ENCODE measurements at regions not wholly inside any gene's neighbourhood (a gene's known extent, or its start where the extent isn't known, plus 50 kb on each side); places are given as distances from the start of the nearest gene placed in this dataset.
"Not testable (repeated sequence)": the region's sequence is repeated elsewhere in the genome, so short reads cannot be mapped to it uniquely, and the experiment has no call there.

DNA sequence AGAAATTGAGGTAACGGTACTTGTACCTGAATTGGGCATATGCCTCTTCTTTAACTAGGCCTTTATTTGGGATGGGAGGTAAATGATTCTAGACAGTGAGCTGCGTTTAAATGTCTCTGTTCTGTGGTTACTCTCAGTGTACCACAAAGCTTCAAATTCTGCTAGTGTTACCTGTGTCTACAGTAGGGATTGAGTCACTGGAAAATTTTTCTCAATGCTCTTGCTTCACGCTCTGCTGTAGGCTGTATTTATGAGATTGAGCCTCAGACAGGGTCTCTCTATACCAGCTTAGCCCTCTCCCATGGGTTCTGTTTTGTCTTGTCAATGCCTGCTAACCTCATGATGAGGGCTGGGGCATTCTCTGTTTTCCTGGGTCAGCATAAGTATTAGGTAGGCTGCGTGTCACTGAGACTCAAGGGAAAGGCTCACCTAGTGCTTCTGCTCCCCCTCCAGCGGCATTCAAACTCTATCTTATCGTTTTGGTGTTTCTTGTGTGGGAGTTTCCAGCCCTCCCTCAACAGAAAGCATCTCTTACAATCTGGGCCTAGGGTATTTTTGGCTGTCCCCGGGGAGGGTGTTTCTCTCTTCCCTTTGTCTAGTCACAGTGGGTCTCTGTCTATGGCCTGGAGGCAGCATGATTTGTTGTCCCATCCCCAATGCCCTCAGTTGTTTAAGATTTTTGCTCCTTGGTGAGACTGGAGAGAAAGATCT lies 285.8 kb downstream of the ADGRD1 start:
- peak overlapping the region; percentile 69 for H3K9ac ChIP-seq
- H3K36me3 ChIP-seq: no peaks in the 10 kb centered on the region
- no peak overlapping the region; the same call in 1 of the 2 replicates for H3K4me3 ChIP-seq
- H3K9me3 ChIP-seq: peaks cover 26% of the 10 kb centered on the region
- no peaks in the 10 kb centered on the region for H3K27me3 ChIP-seq
- peaks cover 35% of the 10 kb centered on the region for H3K4me1 ChIP-seq
- H3K27ac ChIP-seq: peak overlapping the region; percentile 73
- H4K20me1 ChIP-seq: no peaks in the 10 kb centered on the region
- no peak for TF ChIP-seq Cebpa-rat (IDR thresholded peaks at IDR 0.05)
- H3K4me2 ChIP-seq: peak overlapping the region; percentile 73

DNA sequence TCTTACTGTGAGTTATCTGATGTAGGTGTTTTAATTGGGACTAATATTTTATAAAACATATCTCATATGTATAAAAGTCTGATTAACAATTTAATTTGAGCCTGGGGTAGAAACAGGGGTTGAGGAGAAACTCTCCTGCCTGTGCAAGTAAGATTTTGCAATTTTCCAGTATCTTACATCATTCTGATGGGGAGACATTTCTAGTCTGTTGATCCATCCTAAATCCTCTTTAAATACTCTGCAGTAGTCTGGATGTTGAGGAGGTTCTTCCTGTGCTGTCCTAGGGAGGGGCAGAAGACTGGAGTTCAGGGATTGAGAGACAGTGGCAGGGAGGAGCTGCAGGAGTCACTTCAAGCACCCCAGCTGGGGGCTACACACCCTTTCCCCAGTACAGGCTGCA lies 287.8 kb downstream of the ADGRD1 start:
- H3K36me3 ChIP-seq: no peaks in the 10 kb centered on the region
- no peaks in the 10 kb centered on the region for H3K27me3 ChIP-seq
- H3K27ac ChIP-seq: no peak overlapping the region
- H3K9me3 ChIP-seq: peaks cover 26% of the 10 kb centered on the region
- H3K4me2 ChIP-seq: no peak overlapping the region
- H3K4me1 ChIP-seq: peaks cover 28% of the 10 kb centered on the region
- H4K20me1 ChIP-seq: no peaks in the 10 kb centered on the region
- no peak for TF ChIP-seq Cebpa-rat (IDR thresholded peaks at IDR 0.05)
- no peak overlapping the region for H3K9ac ChIP-seq
- H3K4me3 ChIP-seq: no peak overlapping the region

DNA sequence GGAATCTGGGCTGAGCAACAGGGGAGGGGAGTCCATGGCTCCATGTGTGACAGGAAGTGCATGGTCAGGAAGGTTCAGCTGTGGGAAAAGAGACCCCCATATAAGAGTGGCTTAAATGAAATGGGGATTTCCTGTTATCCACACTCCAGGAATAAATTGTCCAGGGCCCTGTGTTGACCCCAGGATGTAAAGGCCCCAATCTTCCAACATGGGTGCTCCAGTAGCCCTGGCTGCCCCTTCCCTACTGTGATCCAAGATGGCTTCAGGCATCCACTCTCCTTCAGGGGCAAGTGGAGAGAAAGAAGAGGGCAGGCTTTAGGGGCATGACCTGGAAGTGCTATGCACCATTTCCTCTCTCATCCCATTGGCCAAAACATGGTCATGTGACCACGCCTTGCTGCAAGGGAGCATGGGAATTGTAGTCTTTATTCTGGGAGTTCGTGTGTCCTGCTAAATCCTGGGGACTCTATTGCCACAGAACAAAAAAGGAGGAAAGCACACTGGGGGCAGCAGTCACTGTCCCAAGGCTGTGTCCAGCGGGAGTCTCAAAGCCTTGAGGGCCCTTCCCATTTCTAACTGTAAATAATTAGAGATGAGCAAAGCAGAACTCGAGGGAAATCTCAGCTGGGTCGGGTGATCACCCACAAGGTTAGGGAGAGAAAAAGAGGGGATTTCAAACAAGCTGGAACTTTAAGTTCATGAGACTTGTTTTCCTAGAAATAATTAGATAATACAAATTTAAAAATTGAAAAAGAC lies 289.2 kb downstream of the ADGRD1 start:
- H3K4me1 ChIP-seq: peaks cover 28% of the 10 kb centered on the region

DNA sequence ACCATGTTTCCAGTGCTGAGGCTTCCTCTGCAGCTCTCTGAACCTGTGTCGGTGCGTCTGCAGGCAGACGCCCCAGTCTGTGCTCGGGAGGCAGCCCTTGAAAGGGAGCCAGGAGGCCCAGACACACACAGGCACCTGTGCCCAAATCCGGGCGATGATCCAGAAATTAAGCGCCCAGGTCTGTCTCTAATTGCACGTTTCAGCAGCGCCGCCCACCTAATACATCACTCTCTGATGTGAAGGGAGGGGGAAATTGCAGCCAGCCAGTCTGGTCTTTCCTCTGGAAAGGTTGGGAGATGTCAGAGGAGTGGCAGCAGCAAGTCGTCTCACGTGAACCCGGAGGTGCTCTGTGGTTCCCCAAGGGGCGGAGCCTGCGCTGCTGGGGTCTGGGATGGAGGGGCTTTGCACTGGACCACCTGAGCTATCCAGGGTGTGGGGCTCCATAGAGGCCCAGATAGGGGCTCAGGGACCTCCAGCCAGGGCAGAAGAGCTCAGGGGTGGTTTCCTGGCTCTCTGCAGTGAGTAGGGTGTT lies 290.5 kb downstream of the ADGRD1 start:
- H3K36me3 ChIP-seq, H4K20me1 ChIP-seq, H3K4me3 ChIP-seq, H3K9ac ChIP-seq, H3K27ac ChIP-seq, H3K4me2 ChIP-seq, H3K27me3 ChIP-seq: not testable (repeated sequence)
- peaks cover 26% of the 10 kb centered on the region for H3K9me3 ChIP-seq
- H3K4me1 ChIP-seq: peaks cover 17% of the 10 kb centered on the region

More for the DNA sequence above, 289.2 kb downstream of the ADGRD1 start:
- no peak overlapping the region for H3K27ac ChIP-seq
- H3K36me3 ChIP-seq: no peaks in the 10 kb centered on the region
- H3K4me3 ChIP-seq: peak overlapping the region; percentile 36; the same call in 1 of the 2 replicates
- no peak overlapping the region for H3K9ac ChIP-seq
- H3K4me2 ChIP-seq: no peak overlapping the region; the same call in 1 of the 2 replicates
- no peak for TF ChIP-seq Cebpa-rat (IDR thresholded peaks at IDR 0.05)
- peaks cover 26% of the 10 kb centered on the region for H3K9me3 ChIP-seq
- H4K20me1 ChIP-seq: no peaks in the 10 kb centered on the region
- H3K27me3 ChIP-seq: no peaks in the 10 kb centered on the region

DNA sequence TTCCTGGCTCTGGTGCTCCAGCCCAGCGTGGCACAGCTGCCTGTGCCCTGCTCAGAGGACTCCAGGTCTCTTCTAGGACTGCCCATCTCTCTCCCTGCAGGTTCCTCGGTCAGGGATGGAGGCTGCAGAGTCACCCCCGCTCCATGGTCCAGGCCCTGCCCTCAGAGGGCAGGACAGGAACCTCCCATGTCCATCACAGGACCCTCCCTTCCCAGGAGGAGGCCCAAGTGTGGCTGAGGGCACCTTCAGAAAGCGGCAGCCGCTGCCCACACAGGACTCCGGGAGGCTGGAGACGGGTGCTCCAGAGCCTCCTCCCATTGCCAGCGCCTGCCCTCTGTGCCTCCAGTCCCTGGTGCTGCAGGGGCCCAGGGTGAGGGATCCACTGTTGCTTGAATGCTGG lies 291.5 kb downstream of the ADGRD1 start:
- not testable (repeated sequence) for H3K27ac ChIP-seq, H3K36me3 ChIP-seq, H4K20me1 ChIP-seq, H3K4me2 ChIP-seq, H3K9ac ChIP-seq, H3K4me3 ChIP-seq, H3K4me1 ChIP-seq, H3K27me3 ChIP-seq
- H3K9me3 ChIP-seq: peaks cover 26% of the 10 kb centered on the region

DNA sequence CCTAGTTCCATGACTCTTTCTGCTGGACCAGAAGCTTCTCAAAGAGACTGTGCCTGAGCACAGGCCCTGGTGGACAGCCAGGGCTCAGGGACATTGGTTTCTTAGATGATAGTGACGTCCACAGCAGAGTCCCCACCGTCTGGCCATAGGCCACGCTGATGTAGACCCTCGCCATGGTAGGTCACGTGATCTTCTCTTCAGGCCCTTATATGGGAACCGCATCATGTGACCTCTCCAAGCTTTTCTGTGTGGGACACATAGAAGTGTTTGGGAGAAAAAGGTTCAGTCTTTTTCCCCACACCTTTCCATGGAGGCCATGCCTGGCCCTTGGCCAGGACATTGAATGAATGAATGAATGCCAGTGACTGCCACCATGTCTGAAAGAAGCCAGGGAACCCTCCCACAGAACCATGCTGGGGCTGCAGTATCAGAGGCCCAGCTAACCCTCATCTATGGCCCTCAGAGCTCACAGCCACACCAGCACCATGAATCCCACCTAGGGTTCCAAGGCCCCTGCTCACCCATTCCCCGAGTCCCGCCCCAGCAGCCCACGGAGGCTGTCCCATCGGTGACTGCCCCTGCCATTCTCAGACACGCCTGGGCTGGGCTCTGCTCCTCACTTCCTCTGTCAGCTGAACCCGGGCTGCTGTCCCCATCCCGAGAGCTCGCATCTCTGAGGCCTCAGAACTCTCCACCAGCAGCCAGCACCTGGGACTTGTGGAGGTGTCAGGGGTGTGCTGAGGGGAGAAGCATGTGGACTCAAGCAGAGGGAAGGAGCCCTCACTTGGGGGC lies 292.1 kb downstream of the ADGRD1 start:
- H3K4me2 ChIP-seq: no peak overlapping the region
- H3K4me3 ChIP-seq: no peak overlapping the region
- no peaks in the 10 kb centered on the region for H3K36me3 ChIP-seq
- H3K9ac ChIP-seq: no peak overlapping the region
- no peak for TF ChIP-seq Cebpa-rat (IDR thresholded peaks at IDR 0.05)
- no peaks in the 10 kb centered on the region for H4K20me1 ChIP-seq
- 0 out of 2 replicates have a peak overlapping the region, but pooled peaks have one; percentile 6 for H3K27ac ChIP-seq
- peaks cover 4% of the 10 kb centered on the region for H3K4me1 ChIP-seq
- H3K27me3 ChIP-seq: no peaks in the 10 kb centered on the region
- peaks cover 25% of the 10 kb centered on the region for H3K9me3 ChIP-seq

DNA sequence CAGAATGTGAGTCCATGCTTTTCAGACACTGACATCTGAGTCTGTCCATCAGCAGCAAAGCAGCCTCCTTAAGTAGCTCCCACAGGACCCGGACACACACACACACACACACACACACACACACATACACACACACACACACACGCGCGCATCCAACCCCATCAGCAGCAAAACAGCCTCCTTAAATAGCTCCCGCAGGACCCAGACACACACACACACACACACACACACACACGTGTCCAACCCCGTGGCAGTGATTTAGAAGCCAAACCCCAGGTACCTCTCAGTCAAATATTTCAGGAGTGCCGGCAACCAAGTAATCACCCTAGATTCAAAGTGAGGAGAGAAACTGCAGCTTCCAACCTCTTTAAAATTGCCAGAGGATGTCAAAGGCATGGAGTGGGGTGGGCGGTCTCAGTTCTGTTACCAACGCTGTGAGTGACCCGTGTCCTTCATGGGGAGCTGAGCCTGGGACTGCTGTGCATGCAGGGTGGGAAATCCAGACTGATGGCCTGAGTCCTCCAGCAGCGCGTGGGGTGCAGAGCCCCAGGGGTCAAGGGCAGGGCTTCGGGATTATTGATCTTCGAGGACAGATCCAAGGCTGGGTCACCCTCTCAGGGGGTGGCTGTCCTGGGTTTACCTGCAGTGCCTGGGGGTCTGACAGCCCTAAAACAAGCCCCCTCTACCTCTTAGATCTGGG lies 293.5 kb downstream of the ADGRD1 start:
- H3K9me3 ChIP-seq: peaks cover 11% of the 10 kb centered on the region
- H3K4me1 ChIP-seq, H3K4me2 ChIP-seq, H3K4me3 ChIP-seq, H3K27ac ChIP-seq, H4K20me1 ChIP-seq, H3K9ac ChIP-seq, H3K27me3 ChIP-seq, H3K36me3 ChIP-seq: not testable (repeated sequence)

DNA sequence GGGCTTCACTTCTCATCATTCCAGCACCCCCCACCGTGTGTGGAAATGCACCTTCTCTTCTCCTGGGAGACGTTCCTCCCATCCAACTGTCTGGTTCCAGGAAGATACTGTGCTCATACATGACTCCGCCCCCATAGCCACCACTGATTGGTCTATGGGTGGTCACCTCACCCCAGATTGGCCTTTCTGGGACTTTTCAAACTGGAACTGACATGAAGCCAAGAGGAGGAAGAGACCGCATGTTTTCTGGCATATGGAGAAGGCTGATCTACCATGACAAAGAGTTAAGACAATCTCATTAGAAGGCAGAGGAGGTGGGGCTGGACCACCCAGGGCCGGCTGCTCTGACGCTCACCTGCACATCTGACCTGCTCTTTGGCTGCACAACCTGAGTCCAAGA lies 294.2 kb downstream of the ADGRD1 start:
- not testable (repeated sequence) for H3K9me3 ChIP-seq, H3K4me1 ChIP-seq, H3K4me3 ChIP-seq, H3K4me2 ChIP-seq, H4K20me1 ChIP-seq, H3K36me3 ChIP-seq, H3K27me3 ChIP-seq, H3K9ac ChIP-seq, H3K27ac ChIP-seq

DNA sequence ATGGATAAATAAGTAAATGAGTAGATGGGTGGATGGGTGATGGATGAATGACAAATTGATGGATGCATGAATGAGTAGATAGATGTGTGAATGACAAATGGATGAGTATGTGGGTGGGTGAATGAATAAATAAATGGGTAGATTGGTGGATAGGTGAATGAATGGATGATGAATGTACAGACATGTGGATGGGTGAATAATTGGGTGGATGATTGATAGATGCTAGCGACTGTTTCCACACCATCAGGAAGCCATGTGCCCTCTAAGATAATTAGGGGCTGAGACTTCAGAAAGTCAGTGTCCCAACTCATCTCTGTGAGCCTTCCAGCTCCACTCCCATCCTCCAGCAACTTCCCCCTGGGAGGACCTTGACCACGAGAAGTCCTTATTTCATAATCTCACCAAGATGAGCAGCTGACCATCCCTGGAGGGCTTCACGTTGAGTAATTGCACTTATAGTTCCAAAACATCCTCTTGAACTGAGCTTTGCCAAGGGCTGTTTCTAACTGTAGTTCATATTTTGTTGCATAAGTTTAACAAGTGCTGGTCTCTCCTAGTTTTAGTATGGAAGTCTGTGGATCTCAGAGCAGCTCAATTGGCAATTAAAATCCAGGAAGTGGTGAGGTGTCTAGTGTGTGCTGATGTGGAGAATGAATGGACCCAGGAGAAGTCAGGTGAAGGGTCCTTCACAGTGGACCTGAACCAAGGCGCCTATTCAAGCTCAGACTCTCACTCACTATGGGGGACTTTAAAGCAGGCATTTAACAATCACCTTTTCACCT lies 295.7 kb downstream of the ADGRD1 start:
- no peak for TF ChIP-seq Cebpa-rat (IDR thresholded peaks at IDR 0.05)
- no peak overlapping the region for H3K9ac ChIP-seq
- H3K4me3 ChIP-seq: no peak overlapping the region
- H3K4me2 ChIP-seq: no peak overlapping the region
- no peaks in the 10 kb centered on the region for H4K20me1 ChIP-seq
- no peaks in the 10 kb centered on the region for H3K36me3 ChIP-seq
- H3K27ac ChIP-seq: no peak overlapping the region
- H3K9me3 ChIP-seq: peaks cover 13% of the 10 kb centered on the region
- H3K27me3 ChIP-seq: no peaks in the 10 kb centered on the region
- H3K4me1 ChIP-seq: no peaks in the 10 kb centered on the region

Measured in BLaER1 (cell line).